ENCODE measurements at regions not wholly inside any gene's neighbourhood (a gene's known extent, or its start where the extent isn't known, plus 50 kb on each side); places are given as distances from the start of the nearest gene placed in this dataset.
"Not testable (repeated sequence)": the region's sequence is repeated elsewhere in the genome, so short reads cannot be mapped to it uniquely, and the experiment has no call there.

- DNase-seq, result no peak
Observed at GRCh38 chr15:98330692-98331435, 317.5 kb upstream of the IGF1R start.

GRCh38 chr15:98331676-98332075 is 316.7 kb upstream of the IGF1R start:
- no peak for DNase-seq

- no peak for DNase-seq
Observed at GRCh38 chr15:98333251-98333650, 315.1 kb upstream of the IGF1R start.

- DNase-seq, result no peak
Observed at GRCh38 chr15:98342911-98343310, 305.4 kb upstream of the IGF1R start.

- no peak for DNase-seq
Observed at GRCh38 chr15:98344591-98344990, 303.7 kb upstream of the IGF1R start.

GRCh38 chr15:98347001-98347400 is 301.3 kb upstream of the IGF1R start:
- DNase-seq, result no peak

- no peak for DNase-seq
Observed at GRCh38 chr15:98347866-98348265, 300.5 kb upstream of the IGF1R start.

GRCh38 chr15:98350276-98350675 is 298.1 kb upstream of the IGF1R start:
- no peak for DNase-seq

GRCh38 chr15:98358274-98358673 is 290.1 kb upstream of the IGF1R start:
- DNase-seq, result not testable (repeated sequence)

- DNase-seq, result no peak
Observed at GRCh38 chr15:98358971-98359370, 289.4 kb upstream of the IGF1R start.

- DNase-seq, result no peak
Observed at GRCh38 chr15:98363416-98363815, 284.9 kb upstream of the IGF1R start.

GRCh38 chr15:98363955-98364354 is 284.4 kb upstream of the IGF1R start:
- no peak for DNase-seq

- DNase-seq, result no peak
Observed at GRCh38 chr15:98369081-98369716, 279.1 kb upstream of the IGF1R start.

GRCh38 chr15:98375513-98376340 is 272.6 kb upstream of the IGF1R start:
- no peak for DNase-seq

- no peak for DNase-seq
Observed at GRCh38 chr15:98380721-98381120, 267.6 kb upstream of the IGF1R start.

GRCh38 chr15:98381446-98381845 is 266.9 kb upstream of the IGF1R start:
- DNase-seq, result no peak

- no peak for DNase-seq
Observed at GRCh38 chr15:98382139-98382538, 266.2 kb upstream of the IGF1R start.

GRCh38 chr15:98383571-98383970 is 264.8 kb upstream of the IGF1R start:
- no peak for DNase-seq

GRCh38 chr15:98384328-98385029 is 263.9 kb upstream of the IGF1R start:
- no peak for DNase-seq

GRCh38 chr15:98385752-98386381 is 262.5 kb upstream of the IGF1R start:
- no peak for DNase-seq

GRCh38 chr15:98386561-98386960 is 261.8 kb upstream of the IGF1R start:
- DNase-seq, result no peak

GRCh38 chr15:98387866-98388265 is 260.5 kb upstream of the IGF1R start:
- no peak for DNase-seq
